ENCODE measurements at regions not wholly inside any gene's neighbourhood (a gene's known extent, or its start where the extent isn't known, plus 50 kb on each side); places are given as distances from the start of the nearest gene placed in this dataset.

DNA sequence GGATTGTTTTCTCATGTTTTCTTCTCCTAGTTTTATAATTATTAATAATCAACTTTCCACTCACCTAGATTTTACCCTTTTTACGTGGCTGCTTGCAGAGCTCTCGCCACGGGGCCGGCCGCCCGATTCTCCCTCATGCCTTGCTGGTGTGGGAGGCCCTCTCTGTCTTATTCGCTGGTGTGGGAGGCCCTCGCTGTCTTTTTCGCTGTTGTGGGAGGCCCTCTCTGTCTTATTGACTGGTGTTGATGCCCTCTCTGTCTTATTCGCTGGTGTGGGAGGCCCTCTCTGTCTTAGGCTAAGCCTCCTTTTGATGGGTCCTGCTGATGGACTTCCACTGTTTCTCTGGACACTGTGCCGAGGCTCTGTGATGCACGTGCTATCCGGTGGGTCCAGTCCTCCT is 161.3 kb upstream of the IRX2 start:
- DNase-seq (ENCODE audit: low read depth) = no peak

DNA sequence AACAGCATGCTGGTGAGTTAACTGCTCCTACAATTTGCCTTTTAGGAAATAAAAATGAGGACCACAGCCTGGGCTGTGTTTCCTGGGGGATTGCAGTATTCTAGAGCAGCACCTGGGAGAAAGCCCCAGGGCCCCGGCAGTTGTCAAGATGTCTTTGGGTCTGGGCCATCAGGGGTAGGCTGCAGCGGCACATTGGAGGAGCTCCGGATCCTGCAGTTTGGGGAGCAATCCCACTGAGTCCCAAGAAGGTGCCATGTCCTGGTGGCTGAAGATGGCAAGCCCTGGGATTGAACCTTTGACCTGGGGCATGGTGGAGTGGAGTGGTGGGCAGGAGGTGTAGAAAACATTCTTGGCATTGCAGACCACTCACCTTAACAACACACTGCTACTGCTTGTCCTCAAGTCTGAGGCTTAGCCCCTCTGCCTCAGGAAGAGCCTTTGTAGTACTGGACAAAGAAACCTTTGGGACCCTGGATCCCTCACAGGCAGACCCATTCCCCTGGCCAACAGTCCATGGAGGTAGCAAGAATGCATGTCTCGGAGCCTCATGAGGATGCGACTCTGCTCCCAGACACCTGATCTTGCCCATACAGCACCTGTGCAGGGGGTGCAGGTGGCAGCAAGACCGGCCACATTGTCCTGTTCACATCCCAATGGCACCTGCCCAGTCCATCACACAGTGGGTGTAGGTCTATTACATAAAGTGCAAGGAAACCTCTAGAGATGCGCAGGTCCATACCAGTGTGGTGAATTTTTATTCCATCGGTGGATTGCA is 159.1 kb upstream of the IRX2 start:
- no peak for DNase-seq (ENCODE audit: low read depth)

DNA sequence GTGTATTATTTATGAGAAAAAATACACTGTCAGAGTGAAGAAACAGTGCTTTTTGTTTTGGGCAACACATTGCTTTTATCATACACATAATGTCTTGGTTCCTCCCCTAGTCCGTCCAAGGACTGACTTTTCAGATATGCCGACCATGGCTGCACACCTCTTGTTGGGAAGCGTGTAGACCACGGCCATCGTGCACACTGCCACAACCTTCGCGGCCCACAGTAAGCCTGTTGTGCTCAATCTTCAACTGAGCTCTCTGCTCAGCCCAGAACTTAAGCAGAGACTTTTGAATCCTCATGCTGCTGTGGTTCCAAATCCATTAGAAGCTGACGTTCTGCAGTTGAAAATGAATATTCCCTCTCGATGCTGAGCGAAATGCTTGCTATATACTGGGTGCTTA is 157.6 kb upstream of the IRX2 start:
- no peak for DNase-seq (ENCODE audit: low read depth)

DNA sequence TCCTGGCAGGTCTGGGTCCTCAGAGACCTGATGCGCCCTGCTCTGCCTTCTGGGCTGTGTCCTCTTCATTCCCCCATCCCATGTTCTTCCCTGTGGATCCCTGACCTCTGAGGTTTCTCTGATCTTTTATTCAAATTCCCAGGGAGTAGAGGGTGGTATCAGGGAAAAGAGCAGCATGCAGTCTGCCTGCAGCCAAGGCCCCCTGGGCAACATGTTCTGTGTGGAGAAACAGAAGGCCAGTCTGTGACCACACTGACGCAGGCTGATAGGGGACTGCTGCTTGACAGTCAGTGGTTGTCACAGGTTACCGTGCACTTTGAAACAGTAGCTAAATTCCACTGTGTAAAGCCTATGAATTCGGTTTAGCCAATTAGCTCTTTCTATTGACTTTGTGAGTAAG is 156.6 kb upstream of the IRX2 start:
- DNase-seq (ENCODE audit: low read depth) = no peak

DNA sequence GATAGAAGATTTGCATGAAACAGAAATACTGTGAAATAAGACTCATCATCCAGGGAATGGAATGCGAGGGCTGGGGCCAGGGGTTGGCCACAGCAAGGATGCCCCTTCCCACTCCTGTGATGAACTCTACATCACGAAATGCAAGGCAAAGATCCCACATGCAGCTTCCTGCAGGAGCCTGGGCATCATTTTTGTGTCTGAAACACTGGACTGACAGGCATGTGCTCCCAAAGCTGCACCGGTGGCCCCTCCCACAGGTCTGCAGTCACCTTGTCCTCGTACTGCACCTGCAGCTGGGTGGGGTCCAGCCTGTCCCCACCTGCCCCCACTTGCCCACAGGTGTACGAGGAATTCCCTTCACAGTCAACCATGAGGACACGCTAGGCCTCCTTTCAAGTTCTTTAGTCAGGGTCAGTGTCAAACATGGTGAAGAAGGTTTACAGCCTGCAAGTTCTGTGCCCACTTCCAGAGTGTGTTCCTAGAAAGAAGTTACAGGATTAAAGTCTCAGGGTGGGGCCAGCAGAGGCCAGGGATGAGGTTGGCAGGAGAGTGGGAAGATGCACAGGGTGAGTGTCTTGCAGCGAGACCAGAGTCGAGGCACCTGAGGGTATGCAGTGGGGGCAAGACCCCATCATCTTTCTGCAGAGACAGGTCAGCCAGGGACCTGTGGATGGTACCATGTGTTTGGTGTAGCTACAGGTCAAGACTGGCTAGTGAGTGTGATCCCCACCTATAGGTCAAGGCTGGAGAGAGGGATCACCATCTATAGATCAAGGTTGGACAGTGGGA is 155.0 kb upstream of the IRX2 start:
- no peak for DNase-seq (ENCODE audit: low read depth)

DNA sequence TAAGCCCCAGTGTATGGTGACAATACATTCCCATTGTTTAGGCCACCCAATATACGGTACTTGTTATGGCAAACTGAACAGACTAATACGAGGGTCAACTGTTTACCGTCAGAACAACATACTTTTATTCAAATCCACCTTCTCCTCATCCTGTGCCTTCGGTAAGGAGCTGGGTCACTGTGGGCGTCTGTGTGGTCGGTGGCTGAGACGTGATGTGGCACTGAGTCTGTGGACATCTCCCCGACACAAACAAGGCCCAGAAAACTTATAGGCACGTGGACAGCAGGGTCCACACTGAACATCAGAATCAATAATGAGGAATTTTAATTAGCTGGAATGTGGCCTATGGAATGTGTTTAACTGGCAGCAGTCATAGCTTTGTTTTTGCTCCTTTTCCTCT is 154.3 kb upstream of the IRX2 start:
- DNase-seq (ENCODE audit: low read depth) = no peak

DNA sequence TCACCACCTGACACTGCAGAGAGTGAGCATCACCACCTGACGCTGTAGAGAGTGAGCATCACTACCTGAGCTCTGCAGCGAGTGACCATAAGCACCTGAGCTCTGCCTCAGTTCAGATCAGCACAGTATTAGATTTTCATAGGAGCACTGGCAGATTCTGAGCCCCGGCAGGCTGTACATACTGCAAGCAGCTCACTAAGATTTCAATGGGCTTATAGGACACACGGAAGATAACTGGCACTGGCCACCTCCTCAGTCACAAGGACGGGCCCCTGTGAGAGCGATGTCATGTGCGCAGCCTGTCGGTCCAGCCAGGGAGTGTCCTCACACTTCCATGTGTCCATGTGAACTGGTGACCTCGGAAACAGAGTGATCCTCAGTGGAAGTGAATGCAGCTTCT is 153.5 kb upstream of the IRX2 start:
- no peak for DNase-seq (ENCODE audit: low read depth)

DNA sequence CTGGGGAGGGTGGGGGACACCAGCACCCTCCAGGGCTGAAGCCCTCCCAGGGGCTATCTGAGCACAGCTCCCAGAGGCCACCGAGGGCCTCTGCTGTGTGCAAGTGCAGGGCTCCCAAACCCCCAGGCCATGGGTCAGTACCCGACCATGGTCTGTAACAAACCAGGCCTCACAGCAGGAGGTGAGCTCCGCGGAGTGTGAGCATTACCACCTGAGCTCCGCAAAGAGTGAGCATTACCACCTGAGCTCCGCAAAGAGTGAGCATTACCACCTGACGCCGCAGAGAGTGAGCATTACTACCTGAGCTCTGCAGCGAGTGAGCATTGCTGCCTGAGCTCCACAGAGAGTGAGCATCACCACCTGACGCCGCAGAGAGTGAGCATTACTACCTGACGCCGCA is 152.9 kb upstream of the IRX2 start:
- no peak for DNase-seq (ENCODE audit: low read depth)

DNA sequence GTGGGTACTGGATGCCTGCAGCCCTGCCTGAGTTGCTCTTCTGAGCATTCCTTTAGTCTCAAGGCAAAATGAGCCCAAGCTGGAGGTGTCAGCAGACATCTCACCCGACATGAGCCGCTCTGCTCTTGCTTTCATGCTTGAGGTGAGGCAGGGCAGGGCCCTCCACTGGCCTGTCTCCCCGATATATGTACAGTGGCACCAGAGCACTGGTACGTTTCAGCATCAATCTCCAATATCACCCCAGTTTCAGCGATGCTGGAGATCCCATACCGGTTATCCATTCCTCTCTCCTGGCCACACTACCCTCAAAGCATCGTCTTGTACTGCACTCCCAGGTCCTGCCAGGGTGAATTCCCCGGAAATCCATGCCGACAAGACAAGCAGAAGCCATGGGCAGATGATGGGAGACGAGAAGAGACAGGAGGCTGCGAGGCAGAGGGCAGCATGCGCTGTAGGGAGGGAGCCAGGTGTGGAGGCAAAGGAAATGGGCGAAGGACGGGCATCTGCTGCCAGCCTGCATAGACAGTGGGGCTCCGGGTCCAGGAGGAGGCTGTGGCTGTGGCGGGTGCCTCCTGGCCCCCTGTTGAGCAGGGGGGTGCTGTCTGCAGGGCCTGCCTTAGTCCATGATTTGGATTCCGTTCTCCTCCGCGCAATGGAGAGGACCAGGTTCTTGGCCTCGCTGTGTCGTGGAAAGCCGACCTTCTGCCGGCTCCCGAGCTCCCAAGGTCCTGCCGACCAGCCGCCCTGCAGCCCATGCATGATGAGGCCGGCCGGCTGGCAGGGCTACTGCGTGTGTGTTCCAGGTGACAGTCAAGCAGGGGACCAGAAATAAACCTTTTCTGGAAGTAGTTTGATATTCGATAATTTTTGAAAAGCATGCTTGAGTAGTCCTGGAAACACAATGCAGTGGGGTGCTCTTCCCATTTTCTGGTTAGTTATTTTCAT is 152.2 kb upstream of the IRX2 start:
- no peak for DNase-seq (ENCODE audit: low read depth)

DNA sequence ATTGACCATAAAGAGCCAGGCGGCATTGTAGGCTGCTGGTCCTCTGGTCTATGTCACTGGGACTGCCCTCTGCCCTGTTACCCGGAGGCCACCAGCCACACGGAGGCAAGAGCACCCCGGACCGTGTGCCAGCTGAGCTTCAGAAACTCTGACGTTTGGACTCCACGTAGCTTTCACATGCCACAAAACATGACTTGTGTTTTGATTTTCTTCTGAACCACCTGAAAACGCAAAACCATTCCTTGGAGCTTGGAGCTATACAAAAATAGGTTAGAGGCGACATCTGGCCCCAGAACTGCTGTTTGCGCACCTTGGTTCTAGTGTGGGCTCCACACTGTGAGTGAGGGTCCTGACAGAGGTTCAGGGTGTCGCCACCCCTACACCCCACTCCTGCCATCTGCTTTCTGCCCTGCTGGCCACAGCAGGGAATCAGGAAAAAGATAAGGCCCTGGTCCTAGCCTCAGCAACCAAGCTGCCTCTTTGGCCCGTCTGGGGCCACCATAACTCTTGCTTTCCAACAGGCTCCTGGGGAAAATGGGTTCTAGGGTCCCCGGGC is 151.3 kb upstream of the IRX2 start:
- DNase-seq (ENCODE audit: low read depth) = no peak

DNA sequence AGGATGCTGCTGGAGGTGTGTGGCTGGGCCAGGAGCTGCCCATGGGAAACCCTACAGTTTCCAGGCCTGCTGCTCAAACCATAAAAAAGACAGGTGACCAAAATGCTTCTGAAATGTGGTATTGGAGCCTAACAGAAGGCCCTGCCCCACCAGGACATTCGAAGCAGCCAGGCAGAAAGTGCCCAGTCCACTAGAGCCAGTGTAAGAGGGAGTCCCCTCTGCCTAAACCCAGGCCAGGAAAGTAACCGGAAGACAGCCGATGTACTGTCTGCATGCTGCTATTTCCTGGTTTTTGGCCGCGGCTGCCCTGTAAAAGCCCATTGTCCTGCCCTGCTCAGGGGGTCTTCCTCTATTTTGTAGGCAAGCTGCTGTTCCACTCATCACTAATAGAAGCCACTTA is 150.7 kb upstream of the IRX2 start:
- no peak for DNase-seq (ENCODE audit: low read depth)

DNA sequence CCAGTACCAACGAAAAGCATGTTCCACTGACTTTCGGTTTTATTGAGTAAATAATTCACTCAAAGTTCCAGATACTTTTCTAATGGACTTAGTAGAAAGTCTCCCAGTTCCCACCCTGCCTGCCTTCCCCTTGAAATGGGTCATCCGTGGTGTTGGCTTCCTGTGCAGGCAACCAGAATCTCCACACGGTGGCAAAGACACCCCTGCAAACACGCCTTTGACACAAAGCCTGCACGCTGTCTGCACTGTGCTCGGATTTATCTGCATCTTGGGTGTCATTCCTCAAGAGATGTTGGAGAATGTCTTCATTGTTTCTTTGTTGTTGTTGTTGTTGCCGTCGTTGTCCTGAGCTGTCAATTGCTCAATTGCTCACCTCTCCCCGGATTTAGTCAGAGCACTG is 150.0 kb upstream of the IRX2 start:
- no peak for DNase-seq (ENCODE audit: low read depth)

DNA sequence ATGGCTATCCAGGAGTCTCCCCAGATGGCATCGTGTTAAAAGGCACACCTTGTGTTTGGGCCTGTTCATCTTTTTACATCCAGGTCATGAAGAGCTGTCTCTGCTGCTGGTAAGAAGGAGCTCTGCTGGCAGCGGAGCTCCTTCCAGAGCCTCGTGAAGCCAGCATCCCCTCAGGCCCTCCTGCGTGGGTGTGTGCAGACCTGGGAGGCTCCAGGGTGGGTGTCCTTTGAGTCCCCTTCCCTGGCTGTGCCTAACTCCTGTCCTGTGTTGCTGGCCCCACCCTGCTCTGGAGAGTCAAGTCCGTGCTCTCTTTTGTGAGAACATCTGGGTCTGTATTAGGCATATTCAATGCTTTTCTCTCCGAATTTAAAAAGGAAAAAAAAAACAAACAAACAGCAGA is 149.6 kb upstream of the IRX2 start:
- DNase-seq (ENCODE audit: low read depth) = no peak

DNA sequence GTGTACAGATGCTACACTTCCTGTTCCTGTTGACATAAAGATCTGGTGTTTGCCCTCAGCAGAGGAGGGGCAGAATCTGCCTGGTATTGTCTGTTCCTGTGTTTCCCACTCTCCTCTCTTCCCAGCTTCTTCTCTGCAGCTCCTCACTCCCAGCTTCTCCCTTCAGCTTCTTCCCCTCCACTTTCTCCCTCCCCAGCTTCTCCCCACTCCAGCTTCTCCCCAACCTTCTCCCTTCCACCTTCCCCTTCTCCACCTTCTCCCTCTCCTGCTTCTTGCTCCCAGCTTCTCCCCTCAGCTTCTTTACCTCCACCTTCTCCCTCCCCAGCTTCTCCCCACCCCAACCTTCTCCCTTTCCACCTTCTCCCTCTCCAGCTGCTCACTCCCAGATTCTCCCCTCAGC is 148.9 kb upstream of the IRX2 start:
- no peak for DNase-seq (ENCODE audit: low read depth)

DNA sequence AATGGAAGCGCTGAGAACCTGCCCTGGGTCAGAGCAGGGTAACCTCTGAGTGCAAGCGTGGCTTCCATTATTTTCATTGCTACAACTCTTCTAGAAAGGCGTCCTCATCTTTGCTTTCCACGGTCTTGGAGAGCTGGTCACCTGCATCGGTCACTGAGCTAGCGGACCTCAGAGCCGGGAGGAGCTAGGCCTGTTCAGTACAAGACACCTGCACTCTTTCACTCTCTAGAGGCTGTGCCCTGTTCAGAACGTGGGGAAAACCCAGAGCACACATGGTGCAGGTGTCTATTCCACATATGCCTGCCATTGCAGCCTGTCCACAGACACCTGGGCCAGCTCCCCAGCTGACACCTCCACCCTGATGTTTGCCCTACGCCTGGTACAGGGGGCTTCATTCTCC is 147.8 kb upstream of the IRX2 start:
- DNase-seq (ENCODE audit: low read depth) = no peak

DNA sequence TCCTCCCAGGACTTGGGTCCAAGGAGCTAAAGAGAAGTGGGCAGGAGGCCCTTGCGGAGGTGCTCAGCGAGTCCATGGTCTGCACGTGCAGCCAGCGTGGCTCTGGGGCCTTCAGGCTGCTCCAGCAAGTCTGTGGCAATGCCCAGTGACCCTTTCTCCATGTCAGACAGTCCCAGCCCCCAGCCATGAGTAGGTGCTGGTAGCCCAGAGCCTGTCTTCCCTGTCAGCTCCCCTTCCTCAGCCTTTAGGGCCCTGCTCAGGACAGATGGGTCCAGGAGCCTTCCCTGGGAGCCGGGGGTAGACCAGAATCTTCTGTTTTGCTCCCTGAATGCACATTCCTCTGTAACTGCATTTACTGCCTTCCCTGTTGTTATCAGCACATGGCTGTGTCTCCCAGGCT is 147.2 kb upstream of the IRX2 start:
- no peak for DNase-seq (ENCODE audit: low read depth)

DNA sequence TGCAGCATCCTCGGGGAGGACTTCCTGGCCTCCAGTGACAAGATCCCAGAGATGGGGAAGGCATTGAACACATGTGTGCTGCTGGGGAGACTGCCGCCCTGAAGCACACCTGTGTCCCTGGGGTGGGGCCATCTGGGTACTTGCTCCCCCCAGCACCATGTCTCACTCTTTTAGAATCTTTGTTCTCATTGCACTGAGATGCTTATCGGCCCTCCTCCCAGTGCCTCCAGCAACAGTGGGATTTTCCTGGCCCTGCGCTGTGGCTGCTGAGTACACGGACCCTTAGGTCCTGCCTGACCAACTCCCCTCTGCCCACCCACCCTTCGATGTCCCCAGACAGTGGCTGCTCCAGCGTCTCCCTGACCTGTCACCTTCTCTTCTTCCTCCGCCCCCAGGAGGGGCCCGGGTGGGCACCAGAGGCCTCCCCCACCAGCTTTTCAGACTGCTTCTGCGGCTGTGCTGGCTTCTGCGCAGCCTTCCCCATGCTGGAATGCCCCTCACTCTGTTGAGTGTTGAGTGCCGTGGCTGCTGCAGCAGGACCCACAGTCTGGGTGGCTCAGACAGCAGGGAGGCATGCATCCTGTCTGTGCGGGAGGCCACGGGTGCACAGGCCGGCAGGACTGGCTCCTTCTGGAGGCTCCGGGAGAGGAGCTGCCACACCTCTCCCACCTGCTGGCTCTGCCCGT is 145.9 kb upstream of the IRX2 start:
- DNase-seq (ENCODE audit: low read depth) = no peak

DNA sequence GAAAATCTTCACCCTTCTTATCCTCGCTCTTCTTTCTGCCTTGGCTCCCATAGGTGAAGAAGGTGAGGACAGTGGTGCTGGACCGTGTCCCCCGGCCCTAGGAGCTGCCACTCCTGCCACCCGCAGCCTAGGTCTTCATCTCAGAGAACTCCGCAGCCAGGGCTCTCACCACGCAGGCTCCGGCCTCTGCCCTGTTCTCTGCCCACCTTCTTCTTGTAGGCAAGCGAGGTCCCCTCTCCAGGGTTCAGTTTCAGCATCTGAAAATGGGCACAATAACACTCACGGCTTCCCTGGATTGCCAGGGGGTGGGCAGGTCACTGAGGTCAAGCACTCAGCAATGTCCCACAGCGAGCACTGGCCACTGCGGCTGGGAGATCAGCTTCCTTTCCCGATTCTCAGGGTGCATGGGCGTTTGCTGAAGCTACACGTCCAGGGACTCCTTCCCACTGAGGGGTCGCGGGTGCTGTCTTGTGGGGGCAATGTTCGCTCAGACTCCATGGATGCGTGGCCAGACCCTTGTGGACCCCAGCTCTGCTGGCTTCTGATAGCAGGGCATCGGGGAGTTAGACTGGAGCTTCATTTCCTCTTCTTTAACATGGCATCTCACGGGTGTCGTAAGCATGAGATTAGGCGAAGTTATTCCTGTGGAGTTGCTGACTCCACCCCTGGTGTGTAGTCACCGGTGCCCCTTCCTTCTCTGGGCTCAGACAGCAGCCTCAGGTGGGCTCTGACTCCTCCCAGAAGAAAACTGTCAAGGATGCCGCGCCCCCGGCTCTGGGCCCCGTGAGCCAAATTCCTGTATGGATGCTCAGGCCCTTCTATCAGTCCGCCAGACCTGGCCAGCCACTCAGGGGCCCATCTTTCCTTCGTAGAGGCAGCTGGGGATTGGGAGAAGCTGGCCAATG is 145.1 kb upstream of the IRX2 start:
- no peak for DNase-seq (ENCODE audit: low read depth)

DNA sequence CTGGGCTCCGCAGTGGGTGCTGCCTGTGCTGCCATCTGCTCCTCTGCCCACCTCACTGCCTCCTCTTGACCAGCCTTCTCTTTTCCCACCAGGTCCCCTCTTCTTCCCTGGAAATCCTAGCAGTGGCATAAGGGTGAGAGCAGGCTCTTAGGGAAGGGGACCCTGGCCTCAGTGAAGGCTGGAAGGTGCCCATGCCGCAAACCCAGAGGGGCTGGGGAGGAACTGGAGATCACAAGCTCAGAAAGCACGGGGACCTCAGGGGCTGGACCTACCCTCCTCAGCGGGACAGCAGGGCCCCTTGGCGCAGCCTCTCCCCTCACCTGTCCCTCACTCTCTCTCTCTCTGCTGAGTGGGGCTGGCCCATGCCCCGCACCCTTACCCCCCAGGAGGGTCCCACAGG is 144.4 kb upstream of the IRX2 start:
- DNase-seq (ENCODE audit: low read depth) = no peak

DNA sequence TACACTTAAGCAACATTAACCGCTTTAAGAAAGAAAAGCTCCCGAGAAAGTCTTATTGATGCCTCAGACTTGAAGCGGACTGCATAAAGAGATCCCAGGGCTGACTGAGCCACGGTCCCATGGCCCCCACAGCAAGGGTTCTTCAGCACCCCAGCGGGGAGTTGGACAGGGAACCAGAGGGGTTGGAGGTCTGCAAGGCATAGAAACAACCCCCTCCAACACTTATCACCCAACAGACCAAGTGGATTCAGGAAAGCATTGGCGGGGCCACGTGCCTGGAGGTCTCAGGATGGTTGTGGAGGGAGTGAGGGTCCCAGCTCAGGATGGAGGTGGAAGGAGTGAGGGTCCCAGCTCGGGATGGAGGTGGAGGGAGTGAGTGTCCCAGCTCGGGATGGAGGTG is 143.7 kb upstream of the IRX2 start:
- DNase-seq (ENCODE audit: low read depth) = no peak

DNA sequence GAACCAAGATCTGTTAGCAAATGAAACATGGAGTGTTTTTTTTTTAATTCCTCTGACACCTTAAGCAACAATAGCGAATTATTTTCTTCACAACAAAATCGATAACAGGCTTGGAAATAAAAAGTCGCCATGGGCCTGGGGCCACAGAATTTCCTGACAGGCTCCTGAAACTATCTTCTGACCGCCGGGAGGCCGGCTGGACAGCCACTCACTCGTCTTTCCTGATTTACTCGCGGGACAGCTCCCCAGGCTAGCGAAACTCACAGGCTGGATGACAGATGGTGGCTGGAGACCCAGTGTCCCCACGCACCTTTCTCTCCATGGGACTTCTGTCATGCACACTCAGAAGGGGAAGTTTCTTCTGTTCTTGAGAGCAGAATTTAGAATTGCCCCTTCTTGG is 143.3 kb upstream of the IRX2 start:
- no peak for DNase-seq (ENCODE audit: low read depth)
